Lower leg skin (tissue), 3 donors: ENCODE measurements at regions not wholly inside any gene's neighbourhood (a gene's known extent, or its start where the extent isn't known, plus 50 kb on each side); places are given as distances from the start of the nearest gene placed in this dataset.

Experiments used
- POLR2A ChIP-seq, 2 donors: fragments of 450-650 bp; IDR thresholded peaks; one replicate each; pipeline ENCODE4 v1.6.1; 2016 to 2017; ENCODE audit warnings: antibody characterized with exemption in 2 of 2, mild to moderate bottlenecking in 1 of 2, moderate library complexity in 1 of 2
- TF ChIP-seq, protein P1 (sequence below), 3 donors: fragments of 450-650 bp; IDR thresholded peaks; one replicate each; pipeline ENCODE4 v1.5.1; 2016; ENCODE audit warnings: antibody characterized with exemption in 3 of 3, mild to moderate bottlenecking in 3 of 3, moderate library complexity in 2 of 3

DNA sequence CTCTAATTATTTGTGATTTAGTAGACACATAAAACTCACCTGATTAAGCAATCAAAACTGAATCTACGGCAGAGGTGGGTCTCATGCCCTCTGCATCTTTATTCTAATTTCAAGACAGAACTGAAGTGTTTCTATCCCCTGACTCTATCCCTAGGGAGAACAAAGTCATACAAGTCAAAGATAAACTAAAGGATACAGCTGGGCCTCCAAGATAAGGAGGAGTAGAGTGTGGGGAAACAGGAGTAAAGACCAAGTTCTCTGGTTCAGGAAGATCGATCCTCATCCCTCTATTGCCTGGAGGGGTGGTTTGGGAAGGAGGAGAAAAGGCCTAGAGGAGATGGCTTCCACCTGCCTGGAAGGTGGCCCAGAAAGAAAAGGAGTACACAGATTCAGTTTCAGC, 58.7 kb upstream of the BBX start:
- no peak for TF ChIP-seq POLR2A (IDR thresholded peaks at IDR 0.05)
- TF ChIP-seq, protein P1, sequence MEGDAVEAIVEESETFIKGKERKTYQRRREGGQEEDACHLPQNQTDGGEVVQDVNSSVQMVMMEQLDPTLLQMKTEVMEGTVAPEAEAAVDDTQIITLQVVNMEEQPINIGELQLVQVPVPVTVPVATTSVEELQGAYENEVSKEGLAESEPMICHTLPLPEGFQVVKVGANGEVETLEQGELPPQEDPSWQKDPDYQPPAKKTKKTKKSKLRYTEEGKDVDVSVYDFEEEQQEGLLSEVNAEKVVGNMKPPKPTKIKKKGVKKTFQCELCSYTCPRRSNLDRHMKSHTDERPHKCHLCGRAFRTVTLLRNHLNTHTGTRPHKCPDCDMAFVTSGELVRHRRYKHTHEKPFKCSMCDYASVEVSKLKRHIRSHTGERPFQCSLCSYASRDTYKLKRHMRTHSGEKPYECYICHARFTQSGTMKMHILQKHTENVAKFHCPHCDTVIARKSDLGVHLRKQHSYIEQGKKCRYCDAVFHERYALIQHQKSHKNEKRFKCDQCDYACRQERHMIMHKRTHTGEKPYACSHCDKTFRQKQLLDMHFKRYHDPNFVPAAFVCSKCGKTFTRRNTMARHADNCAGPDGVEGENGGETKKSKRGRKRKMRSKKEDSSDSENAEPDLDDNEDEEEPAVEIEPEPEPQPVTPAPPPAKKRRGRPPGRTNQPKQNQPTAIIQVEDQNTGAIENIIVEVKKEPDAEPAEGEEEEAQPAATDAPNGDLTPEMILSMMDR (IDR thresholded peaks at IDR 0.05): no peak
